K562 (cell line): ENCODE measurements at regions not wholly inside any gene's neighbourhood (a gene's known extent, or its start where the extent isn't known, plus 50 kb on each side); places are given as distances from the start of the nearest gene placed in this dataset.

Experiments
- ATAC-seq: fragments of 200-7000 bp; cut with Tn5 transposase; 3 replicates; pipeline ENCODE4 v1.9.1; 2020; ENCODE audit warnings: moderate library complexity
- BruUV-seq: library from RNA; stranded (reverse); fragments of 400-500 nt; replicated peaks from 2 replicates; lab custom pipeline; 2021; lab: Mats Ljungman, UMichigan
- CTCF ChIA-PET: fragments of 300-600 bp; formaldehyde crosslinking; extraction: SDS; loops from one replicate; lab custom pipeline; 2021; ENCODE audit warnings: low intra/inter-chr PET ratio; lab: Yijun Ruan, JAX
- POLR2A ChIA-PET: fragments of 300-600, 350-650 bp; sonication (Branson Sonifier 250); formaldehyde crosslinking; extraction: SDS; loops from one replicate; lab custom pipeline; 2021; ENCODE audit warnings: antibody characterized with exemption, inconsistent platforms; lab: Yijun Ruan, JAX
- DNase-seq, 4 experiments: peaks; one replicate each; pipeline versions ENCODE4 v3.0.0 to v3.0.0-alpha.2; 2011 to 2018; ENCODE audit warnings: low spot score in 3 of 4, mixed read lengths in 3 of 4; ENCODE audit errors: extremely low read depth in 1 of 4
- FAIRE-seq: peaks from 2 replicates; lab custom pipeline; 2011; peaks lifted over from hg19 to GRCh38; lab: Jason Lieb, UNC
- H2AFZ ChIP-seq: 2 replicates; pipeline ENCODE4 v1.6.0; 2011; ENCODE audit warnings: low read depth, low read length, control low read depth, inconsistent platforms
- H3K27ac ChIP-seq: fragments of 200-600 bp; 3 replicates; pipeline ENCODE4 v1.8.0; 2011; ENCODE audit warnings: low read depth, mild to moderate bottlenecking, control low read depth, inconsistent platforms, low read length, moderate library complexity, mixed read lengths; ENCODE audit errors: extremely low read depth
- H3K27me3 ChIP-seq, 2 experiments: fragments of 300-600 bp in 1 of 2; 2 replicates in 1 of 2; 3 replicates in 1 of 2; pipeline versions ENCODE4 v1.6.0 to v1.8.0; 2011; ENCODE audit warnings: inconsistent platforms in 2 of 2, low read length in 2 of 2, mild to moderate bottlenecking in 1 of 2, mixed read lengths in 1 of 2, moderate library complexity in 1 of 2; ENCODE audit not compliant: control insufficient read depth in 2 of 2, insufficient read depth in 2 of 2
- H3K36me3 ChIP-seq: fragments of 300-600 bp; 3 replicates; pipeline ENCODE4 v1.8.0; 2011; ENCODE audit warnings: mild to moderate bottlenecking, low read length, inconsistent platforms; ENCODE audit not compliant: control insufficient read depth, insufficient read depth
- H3K4me1 ChIP-seq, 2 experiments: fragments of 200-600 bp in 1 of 2; replicated peaks in 1 of 2; 2 replicates in 1 of 2; 3 replicates in 1 of 2; pipeline versions ENCODE4 v1.5.1 to v1.8.0; 2011; ENCODE audit warnings: inconsistent platforms in 2 of 2, low read length in 2 of 2, mild to moderate bottlenecking in 1 of 2, mixed read lengths in 1 of 2, moderate library complexity in 1 of 2; ENCODE audit not compliant: control insufficient read depth in 2 of 2, insufficient read depth in 2 of 2
- H3K4me2 ChIP-seq: 2 replicates; pipeline ENCODE4 v1.6.1; 2011; ENCODE audit warnings: low read length, control low read depth, inconsistent platforms, mixed read lengths; ENCODE audit not compliant: insufficient read depth
- H3K4me3 ChIP-seq: fragments of 200-600 bp; sonication (generic), shearing (Covaris generic); 2 replicates; pipeline ENCODE4 v1.5.1; 2016; ENCODE audit warnings: control low read depth, inconsistent platforms
- H3K79me2 ChIP-seq: fragments of 200-600 bp; 3 replicates; pipeline ENCODE4 v1.8.0; 2011; ENCODE audit warnings: low read length, inconsistent platforms; ENCODE audit not compliant: control insufficient read depth, insufficient read depth
- H3K9ac ChIP-seq, 2 experiments: 2 replicates each; pipeline versions ENCODE4 v1.6.0 to v1.6.1; 2011; ENCODE audit warnings: low read depth in 2 of 2, low read length in 2 of 2, control low read depth in 1 of 2, inconsistent platforms in 1 of 2, mild to moderate bottlenecking in 1 of 2, mixed read lengths in 1 of 2; ENCODE audit not compliant: insufficient read depth in 1 of 2
- H3K9me1 ChIP-seq: one replicate; pipeline ENCODE4 v1.6.0; 2011; ENCODE audit warnings: inconsistent platforms, mild to moderate bottlenecking, low read length, moderate library complexity; ENCODE audit not compliant: control insufficient read depth, insufficient read depth
- H3K9me3 ChIP-seq: replicated peaks from 2 replicates; pipeline ENCODE4 v1.5.1; 2011; ENCODE audit warnings: low read depth, low read length, inconsistent platforms; ENCODE audit not compliant: control insufficient read depth, insufficient read depth
- H4K20me1 ChIP-seq: replicated peaks from 2 replicates; pipeline ENCODE4 v1.6.1; 2011; ENCODE audit warnings: low read length, inconsistent platforms, mixed read lengths; ENCODE audit not compliant: control insufficient read depth, insufficient read depth
- ATF1 ChIP-seq, 2 experiments: fragments of 450-650 bp in 1 of 2; IDR thresholded peaks; 2 replicates each; pipeline ENCODE4 v1.6.1; 2016; ENCODE audit warnings: missing compliant biosample characterization in 1 of 2, missing genetic modification characterization in 1 of 2
- CREBBP ChIP-seq: IDR thresholded peaks from one replicate; pipeline ENCODE4 v1.6.1; 2012; ENCODE audit warnings: low read depth, mild to moderate bottlenecking, control low read depth, inconsistent platforms, low read length
- ERF ChIP-seq: fragments of 450-650 bp; formaldehyde crosslinking; IDR thresholded peaks from 2 replicates; pipeline ENCODE4 v1.4.0; 2020; ENCODE audit warnings: mild to moderate bottlenecking, mixed read lengths
- IFI16 ChIP-seq: fragments of 250-450 bp; sonication (Bioruptor Pico); IDR thresholded peaks from 2 replicates; pipeline ENCODE4 v2.1.2; 2022; ENCODE audit warnings: mild to moderate bottlenecking, inconsistent platforms
- MECOM ChIP-seq: fragments of 250-450 bp; sonication (Bioruptor Pico); IDR thresholded peaks from 2 replicates; pipeline ENCODE4 v1.8.0; 2022; ENCODE audit warnings: inconsistent platforms
- NELFE ChIP-seq: IDR thresholded peaks from 2 replicates; pipeline ENCODE4 v1.6.1; 2011; ENCODE audit warnings: mild to moderate bottlenecking; ENCODE audit not compliant: insufficient read depth, insufficient read length
- PTBP1 ChIP-seq: fragments of 200-400 bp; formaldehyde crosslinking; IDR thresholded peaks from 2 replicates; pipeline ENCODE4 v1.6.1; 2017; ENCODE audit warnings: low read depth, low read length
- RAD21 ChIP-seq, 2 experiments: fragments of 250-450 bp in 1 of 2; fragments of 450-650 bp in 1 of 2; sonication (Bioruptor Pico) in 1 of 2; formaldehyde crosslinking in 1 of 2; IDR thresholded peaks in 1 of 2; conservative IDR thresholded peaks in 1 of 2; 2 replicates each; pipeline versions ENCODE4 v1.4.0 to v1.8.0; 2020 to 2022; ENCODE audit warnings: mild to moderate bottlenecking in 2 of 2, moderate library complexity in 1 of 2
- SAFB ChIP-seq: fragments of 200-400 bp; formaldehyde crosslinking; IDR thresholded peaks from 2 replicates; pipeline ENCODE4 v1.6.1; 2017; ENCODE audit warnings: low read depth, low read length, borderline replicate concordance
- SNIP1 ChIP-seq: fragments of 450-650 bp; IDR thresholded peaks from 2 replicates; pipeline ENCODE4 v1.7.1; 2017; ENCODE audit warnings: low read depth, mild to moderate bottlenecking
- SP1 ChIP-seq: sonication (generic); formaldehyde crosslinking; IDR thresholded peaks from 2 replicates; pipeline ENCODE4 v1.8.1; 2022; ENCODE audit warnings: mild to moderate bottlenecking, missing genetic modification reagents
- SRSF9 ChIP-seq: fragments of 200-400 bp; formaldehyde crosslinking; IDR thresholded peaks from 2 replicates; pipeline ENCODE4 v1.6.1; 2017; ENCODE audit warnings: low read depth, low read length, borderline replicate concordance
- ZNF583 ChIP-seq: fragments of 250-450 bp; sonication (Bioruptor Pico); IDR thresholded peaks from 2 replicates; pipeline ENCODE4 v1.4.0; 2020
- ZNF766 ChIP-seq: fragments of 200-800 bp; sonication (Bioruptor generic); conservative IDR thresholded peaks from 2 replicates; pipeline ENCODE4 v1.6.1; 2016; ENCODE audit warnings: missing genetic modification characterization, missing compliant biosample characterization
- WGBS: fragments of 100-300 bp; shearing (Covaris generic); methylation state at CpG from one replicate; pipeline ENCODE4 v1.1.6; 2016; ENCODE audit warnings: low coverage, mixed read lengths; ENCODE audit not compliant: insufficient coverage; ENCODE audit errors: missing lambda C conversion rate; 5-methylcytosine and 5-hydroxymethylcytosine counted together
- in situ Hi-C: fragments of 300-500 bp; cut with MboI; formaldehyde crosslinking; loops from 4 replicates; pipeline ENCODE4 v1.15.0; 2018; ENCODE audit warnings: inconsistent platforms, mixed read lengths
- intact Hi-C: fragments of 100-400 bp; cut with micrococcal nuclease; formaldehyde crosslinking; loops from 2 replicates; pipeline ENCODE4 v1.14.2; 2022
- TF ChIP-seq, protein P1 (sequence below): fragments of 200-400 bp; formaldehyde crosslinking; IDR thresholded peaks from 2 replicates; pipeline ENCODE4 v1.6.1; 2017; ENCODE audit warnings: mild to moderate bottlenecking, low read depth, low read length, moderate library complexity
- TF ChIP-seq, protein P2 (sequence below): fragments of 450-650 bp; IDR thresholded peaks from 2 replicates; pipeline ENCODE4 v1.6.1; 2016

DNA sequence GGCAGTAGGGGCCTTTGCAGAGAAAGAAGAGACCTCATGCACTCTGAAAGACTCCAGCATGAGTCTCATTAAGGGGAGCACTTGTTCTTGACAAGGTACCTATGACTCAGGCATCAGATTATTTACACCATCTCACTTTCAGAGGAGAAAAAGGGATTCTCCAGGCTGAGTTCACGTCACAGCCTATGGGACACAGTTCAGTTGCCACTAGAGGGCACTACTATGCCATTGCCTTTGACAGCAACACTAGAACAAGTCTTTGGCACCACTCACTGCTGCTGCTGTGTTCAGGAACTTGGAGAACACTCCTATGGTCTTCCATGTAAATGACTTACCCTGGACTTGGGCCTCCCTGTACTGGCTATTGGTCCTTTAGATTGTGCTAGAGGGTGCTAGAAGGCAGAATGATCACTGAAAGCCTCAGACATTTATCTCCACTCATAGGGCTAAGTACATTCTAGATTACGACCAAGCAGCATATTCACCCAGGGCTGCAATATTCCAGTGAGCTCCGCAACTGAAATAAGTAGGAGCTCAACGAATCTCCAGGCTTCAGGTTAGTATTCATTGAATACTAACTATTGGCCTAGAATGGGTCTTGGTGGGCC, 225.1 kb upstream of the CA10 start (continued):
- TF ChIP-seq ATF1 (CRISPR knock-in tag; IDR thresholded peaks at IDR 0.05), result no peak
- TF ChIP-seq ATF1 (tag; IDR thresholded peaks at IDR 0.05), result peak; percentile 29; the same call in 1 of the 2 replicates
- peak; percentile 24 to 52; a peak in 3 of 4 replicates for TF ChIP-seq RAD21 (CRISPR knock-in tag; conservative IDR thresholded peaks at IDR 0.05 in 1 of 2, IDR thresholded peaks at IDR 0.05 in 1 of 2)

DNA sequence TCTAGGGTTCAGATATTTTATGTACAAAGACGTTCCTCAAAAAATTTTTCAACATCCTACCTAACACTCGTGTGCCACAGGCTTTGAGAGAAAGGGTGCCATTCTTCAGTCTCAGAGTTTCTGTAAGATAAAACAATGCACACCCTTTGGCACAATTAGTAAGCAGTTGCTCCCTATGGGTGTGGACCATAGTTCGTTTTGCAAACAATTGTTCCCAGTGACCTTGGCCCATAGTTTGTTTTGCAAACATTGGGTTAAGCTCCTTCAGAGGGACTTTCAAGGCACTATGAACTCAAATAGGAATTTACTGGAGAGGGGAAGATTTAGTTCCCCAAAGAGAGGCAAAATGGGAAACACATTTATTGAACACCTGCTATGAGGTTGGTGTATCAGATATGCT, 220.3 kb upstream of the CA10 start:
- POLR2A ChIA-PET, result no interaction called here
- BruUV-seq, result no TSS peak
- intact Hi-C loops (no loop called here), in situ Hi-C loops (no loop called here)
- no peaks in the 10 kb centered on the region for H4K20me1 ChIP-seq
- DNase-seq (no peak), ATAC-seq (no peak), FAIRE-seq (no peak)
- no peaks in the 10 kb centered on the region for H3K9me3 ChIP-seq
- no peak overlapping the region for H3K9ac ChIP-seq
- no peaks in the 10 kb centered on the region for H3K27me3 ChIP-seq
- no peak overlapping the region for H2AFZ ChIP-seq
- no peak for TF ChIP-seq SNIP1
- no peak for TF ChIP-seq MECOM
- TF ChIP-seq SP1 (CRISPR knock-in tag), result no peak
- TF ChIP-seq PTBP1, result no peak
- TF ChIP-seq, protein P1, sequence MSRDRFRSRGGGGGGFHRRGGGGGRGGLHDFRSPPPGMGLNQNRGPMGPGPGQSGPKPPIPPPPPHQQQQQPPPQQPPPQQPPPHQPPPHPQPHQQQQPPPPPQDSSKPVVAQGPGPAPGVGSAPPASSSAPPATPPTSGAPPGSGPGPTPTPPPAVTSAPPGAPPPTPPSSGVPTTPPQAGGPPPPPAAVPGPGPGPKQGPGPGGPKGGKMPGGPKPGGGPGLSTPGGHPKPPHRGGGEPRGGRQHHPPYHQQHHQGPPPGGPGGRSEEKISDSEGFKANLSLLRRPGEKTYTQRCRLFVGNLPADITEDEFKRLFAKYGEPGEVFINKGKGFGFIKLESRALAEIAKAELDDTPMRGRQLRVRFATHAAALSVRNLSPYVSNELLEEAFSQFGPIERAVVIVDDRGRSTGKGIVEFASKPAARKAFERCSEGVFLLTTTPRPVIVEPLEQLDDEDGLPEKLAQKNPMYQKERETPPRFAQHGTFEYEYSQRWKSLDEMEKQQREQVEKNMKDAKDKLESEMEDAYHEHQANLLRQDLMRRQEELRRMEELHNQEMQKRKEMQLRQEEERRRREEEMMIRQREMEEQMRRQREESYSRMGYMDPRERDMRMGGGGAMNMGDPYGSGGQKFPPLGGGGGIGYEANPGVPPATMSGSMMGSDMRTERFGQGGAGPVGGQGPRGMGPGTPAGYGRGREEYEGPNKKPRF, result no peak
- TF ChIP-seq ZNF766 (CRISPR knock-in tag), result no peak
- no peak for TF ChIP-seq CREBBP
- TF ChIP-seq SAFB, result no peak
- TF ChIP-seq NELFE, result no peak
- TF ChIP-seq, protein P2, sequence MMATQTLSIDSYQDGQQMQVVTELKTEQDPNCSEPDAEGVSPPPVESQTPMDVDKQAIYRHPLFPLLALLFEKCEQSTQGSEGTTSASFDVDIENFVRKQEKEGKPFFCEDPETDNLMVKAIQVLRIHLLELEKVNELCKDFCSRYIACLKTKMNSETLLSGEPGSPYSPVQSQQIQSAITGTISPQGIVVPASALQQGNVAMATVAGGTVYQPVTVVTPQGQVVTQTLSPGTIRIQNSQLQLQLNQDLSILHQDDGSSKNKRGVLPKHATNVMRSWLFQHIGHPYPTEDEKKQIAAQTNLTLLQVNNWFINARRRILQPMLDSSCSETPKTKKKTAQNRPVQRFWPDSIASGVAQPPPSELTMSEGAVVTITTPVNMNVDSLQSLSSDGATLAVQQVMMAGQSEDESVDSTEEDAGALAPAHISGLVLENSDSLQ, result no peak
- TF ChIP-seq IFI16 (CRISPR knock-in tag), result no peak
- TF ChIP-seq ZNF583 (CRISPR knock-in tag), result no peak
- TF ChIP-seq ERF (CRISPR knock-in tag), result no peak
- TF ChIP-seq SRSF9, result no peak
- H3K79me2 ChIP-seq, result no peaks in the 10 kb centered on the region
- WGBS, result 0% methylated on average over 3 of the region's 3 CpGs
- no peaks in the 10 kb centered on the region for H3K36me3 ChIP-seq
- CTCF ChIA-PET, result no interaction called here
- H3K27ac ChIP-seq, result no peak overlapping the region
- no peak overlapping the region for H3K4me3 ChIP-seq
- H3K4me1 ChIP-seq, result no peaks in the 10 kb centered on the region
- H3K4me2 ChIP-seq, result no peak overlapping the region
- no peaks in the 10 kb centered on the region for H3K9me1 ChIP-seq
